ENCODE measurements at regions not wholly inside any gene's neighbourhood (a gene's known extent, or its start where the extent isn't known, plus 50 kb on each side); places are given as distances from the start of the nearest gene placed in this dataset.

- TF ChIP-seq CTCF (IDR thresholded peaks at IDR 0.05) (no peak), POLR2A (IDR thresholded peaks at IDR 0.05) (no peak)
Observed at GRCh38 chr13:99746637-99747402, 224.7 kb downstream of the ZIC5 start.

Measured in Peyer's patch (tissue), 4 donors.